ENCODE measurements at regions not wholly inside any gene's neighbourhood (a gene's known extent, or its start where the extent isn't known, plus 50 kb on each side); places are given as distances from the start of the nearest gene placed in this dataset.

GRCh38 chr4:159416073-159416472 lies 313.2 kb downstream of the RAPGEF2 start:
- TF ChIP-seq, protein P1, sequence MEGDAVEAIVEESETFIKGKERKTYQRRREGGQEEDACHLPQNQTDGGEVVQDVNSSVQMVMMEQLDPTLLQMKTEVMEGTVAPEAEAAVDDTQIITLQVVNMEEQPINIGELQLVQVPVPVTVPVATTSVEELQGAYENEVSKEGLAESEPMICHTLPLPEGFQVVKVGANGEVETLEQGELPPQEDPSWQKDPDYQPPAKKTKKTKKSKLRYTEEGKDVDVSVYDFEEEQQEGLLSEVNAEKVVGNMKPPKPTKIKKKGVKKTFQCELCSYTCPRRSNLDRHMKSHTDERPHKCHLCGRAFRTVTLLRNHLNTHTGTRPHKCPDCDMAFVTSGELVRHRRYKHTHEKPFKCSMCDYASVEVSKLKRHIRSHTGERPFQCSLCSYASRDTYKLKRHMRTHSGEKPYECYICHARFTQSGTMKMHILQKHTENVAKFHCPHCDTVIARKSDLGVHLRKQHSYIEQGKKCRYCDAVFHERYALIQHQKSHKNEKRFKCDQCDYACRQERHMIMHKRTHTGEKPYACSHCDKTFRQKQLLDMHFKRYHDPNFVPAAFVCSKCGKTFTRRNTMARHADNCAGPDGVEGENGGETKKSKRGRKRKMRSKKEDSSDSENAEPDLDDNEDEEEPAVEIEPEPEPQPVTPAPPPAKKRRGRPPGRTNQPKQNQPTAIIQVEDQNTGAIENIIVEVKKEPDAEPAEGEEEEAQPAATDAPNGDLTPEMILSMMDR (optimal IDR thresholded peaks at IDR 0.05 in 1 of 3, IDR thresholded peaks at IDR 0.05 in 1 of 3, conservative IDR thresholded peaks at IDR 0.05 in 1 of 3; ENCODE audit: extremely low read depth in 1 of 3, insufficient read depth in 2 of 3, low read length in 3 of 3), result no peak
- no peak for TF ChIP-seq EZH2 (IDR thresholded peaks at IDR 0.05; ENCODE audit: low read length)

Data from keratinocyte (primary cell).